Stimulated activated effector memory CD8-positive, alpha-beta T cell treated with anti-CD3 and anti-CD28 coated beads, Interleukin-12 subunit alpha, Interleukin-12 subunit beta, amount 100 ng/mL, for 72 hours (primary cell): ENCODE measurements at regions not wholly inside any gene's neighbourhood (a gene's known extent, or its start where the extent isn't known, plus 50 kb on each side); places are given as distances from the start of the nearest gene placed in this dataset.

ENCODE experiments used
- ATAC-seq: fragments of 150-1000 bp; cut with Tn5 transposase; 2 replicates; pipeline ENCODE4 v1.10.0; 2021
- DNase-seq, 2 donors: peaks; one replicate each; pipeline ENCODE4 v3.0.0; 2021 to 2022; ENCODE audit warnings: low spot score in 2 of 2
- H3K27ac Mint-ChIP-seq: one replicate; pipeline ENCODE4 v1.8.0; 2022; ENCODE audit warnings: mild to moderate bottlenecking, mixed read lengths
- H3K36me3 Mint-ChIP-seq: one replicate; pipeline ENCODE4 v1.8.0; 2022; ENCODE audit warnings: mild to moderate bottlenecking, mixed read lengths
- H3K4me1 Mint-ChIP-seq: one replicate; pipeline ENCODE4 v1.8.0; 2022; ENCODE audit warnings: mixed read lengths
- H3K4me3 Mint-ChIP-seq: one replicate; pipeline ENCODE4 v1.8.0; 2022; ENCODE audit warnings: mild to moderate bottlenecking, mixed read lengths
- H3K9me3 Mint-ChIP-seq: one replicate; pipeline ENCODE4 v1.8.0; 2022; ENCODE audit warnings: mixed read lengths

DNA sequence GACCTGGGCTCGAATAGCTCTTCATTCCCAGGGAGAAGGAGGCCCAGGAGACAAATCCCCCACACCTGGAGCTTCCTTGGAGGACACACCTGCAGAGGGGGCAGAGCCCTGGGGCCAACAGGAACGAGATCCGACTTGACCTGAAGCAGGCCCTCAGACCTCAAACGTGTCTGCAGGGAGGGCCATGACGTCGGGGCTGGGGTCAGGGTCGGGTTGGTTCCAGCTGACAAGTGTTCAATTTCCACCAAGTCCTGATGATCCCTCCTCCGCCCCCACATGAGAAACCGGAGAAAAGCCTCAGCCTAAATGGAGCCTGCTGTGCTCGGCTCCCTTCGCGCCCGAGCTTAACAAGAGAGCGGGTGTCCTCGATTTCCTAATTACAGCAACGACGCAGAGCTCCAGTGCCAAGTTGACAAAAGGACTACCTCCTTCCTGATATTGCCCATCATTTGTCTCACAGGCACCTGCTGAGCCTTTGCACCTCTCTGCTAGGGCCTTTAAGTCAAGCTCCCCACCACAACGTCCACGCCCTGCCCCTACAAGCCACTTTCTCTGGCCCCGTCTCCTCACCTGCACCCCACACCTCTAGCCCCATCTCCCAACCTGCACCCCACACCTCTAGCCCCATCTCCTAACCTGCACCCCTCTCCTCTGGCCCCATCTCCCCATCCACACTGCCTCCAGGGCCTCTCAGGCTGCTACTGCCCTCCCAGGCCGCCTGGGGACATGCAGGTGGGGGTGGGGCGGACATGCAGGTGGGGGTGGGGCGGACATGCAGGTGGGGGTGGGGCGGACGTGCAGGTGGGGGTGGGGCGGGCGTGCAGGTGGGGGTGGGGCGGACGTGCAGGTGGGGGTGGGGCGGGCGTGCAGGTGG lies 519.4 kb downstream of the GLRX3 start:
- H3K4me1 Mint-ChIP-seq, result no peaks in the 10 kb centered on the region
- H3K36me3 Mint-ChIP-seq, result no peaks in the 10 kb centered on the region
- H3K27ac Mint-ChIP-seq, result no peak overlapping the region
- H3K9me3 Mint-ChIP-seq, result peaks cover 6% of the 10 kb centered on the region
- DNase-seq, result no peak
- no peak for ATAC-seq
- no peak overlapping the region for H3K4me3 Mint-ChIP-seq

- Mint-ChIP-seq H3K36me3 (no peaks in the 10 kb centered on the region), H3K4me1 (no peaks in the 10 kb centered on the region), H3K9me3 (peaks cover 6% of the 10 kb centered on the region), H3K4me3 (no peak overlapping the region), H3K27ac (no peak overlapping the region)
- ATAC-seq, result no peak
- no peak for DNase-seq
These were observed 520.0 kb downstream of the GLRX3 start for GRCh38 chr10:130656187-130656575.

- DNase-seq (no peak), ATAC-seq (no peak)
- no peak overlapping the region for H3K27ac Mint-ChIP-seq
- H3K9me3 Mint-ChIP-seq, result peaks cover 6% of the 10 kb centered on the region
- H3K36me3 Mint-ChIP-seq, result no peaks in the 10 kb centered on the region
- H3K4me3 Mint-ChIP-seq, result no peak overlapping the region
- no peaks in the 10 kb centered on the region for H3K4me1 Mint-ChIP-seq
These were observed 520.5 kb downstream of the GLRX3 start for GRCh38 chr10:130656582-130657133.

DNA sequence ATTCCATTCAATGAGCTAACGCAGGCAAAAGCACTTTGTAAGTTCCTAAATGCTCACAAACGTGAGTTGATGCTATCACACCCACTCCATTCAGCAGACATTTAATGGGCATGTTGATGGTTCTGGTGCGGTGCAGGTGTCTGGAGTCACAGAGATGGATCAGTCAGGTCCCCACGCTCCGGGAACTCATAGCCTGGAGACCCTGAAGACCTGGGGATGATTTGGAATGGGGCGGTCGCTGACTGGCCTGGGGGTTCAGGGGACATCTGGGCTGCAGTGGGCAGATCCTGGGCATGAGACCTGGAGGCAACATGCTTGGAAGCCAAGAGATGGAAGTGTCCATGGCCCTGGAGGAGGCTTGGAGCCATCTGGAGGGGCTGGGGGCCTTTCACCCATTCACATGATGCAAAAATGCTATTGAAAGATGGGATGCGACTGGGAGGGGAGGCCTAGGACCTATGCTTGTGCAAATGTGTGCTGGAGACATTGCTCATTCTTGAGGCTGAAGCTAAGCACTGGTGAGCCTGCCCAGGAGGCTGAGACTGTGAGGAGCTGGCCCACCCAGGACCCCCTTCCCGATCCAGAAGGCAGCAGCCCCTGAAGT lies 522.6 kb downstream of the GLRX3 start:
- DNase-seq, result no peak
- no peak overlapping the region for H3K4me3 Mint-ChIP-seq

DNA sequence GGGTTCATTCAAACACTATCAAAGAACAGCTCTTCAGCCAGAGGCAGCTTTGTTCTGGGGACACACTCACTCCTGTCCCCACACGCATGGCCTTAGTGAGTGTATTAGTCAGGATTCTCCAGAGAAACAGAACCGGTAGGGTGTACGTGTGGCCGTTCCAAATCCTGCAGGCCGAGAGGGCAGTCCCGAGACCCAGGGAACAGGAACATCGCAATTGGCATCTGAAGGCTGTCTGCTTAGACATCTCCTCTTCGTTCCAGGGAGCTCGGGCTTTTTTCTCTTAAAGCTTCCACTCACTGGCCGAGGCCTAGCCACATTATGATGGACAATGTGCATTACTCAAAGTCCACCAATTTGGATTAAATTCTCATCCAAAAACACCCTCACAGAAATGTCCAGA lies 523.3 kb downstream of the GLRX3 start:
- Mint-ChIP-seq H3K36me3 (no peaks in the 10 kb centered on the region), H3K4me3 (no peak overlapping the region), H3K4me1 (no peaks in the 10 kb centered on the region), H3K9me3 (peaks cover 2% of the 10 kb centered on the region), H3K27ac (no peak overlapping the region)
- no peak for DNase-seq
- no peak for ATAC-seq

More for the DNA sequence above, 522.6 kb downstream of the GLRX3 start:
- Mint-ChIP-seq H3K4me1 (no peaks in the 10 kb centered on the region), H3K36me3 (no peaks in the 10 kb centered on the region), H3K27ac (no peak overlapping the region), H3K9me3 (peaks cover 2% of the 10 kb centered on the region)
- no peak for ATAC-seq

DNA sequence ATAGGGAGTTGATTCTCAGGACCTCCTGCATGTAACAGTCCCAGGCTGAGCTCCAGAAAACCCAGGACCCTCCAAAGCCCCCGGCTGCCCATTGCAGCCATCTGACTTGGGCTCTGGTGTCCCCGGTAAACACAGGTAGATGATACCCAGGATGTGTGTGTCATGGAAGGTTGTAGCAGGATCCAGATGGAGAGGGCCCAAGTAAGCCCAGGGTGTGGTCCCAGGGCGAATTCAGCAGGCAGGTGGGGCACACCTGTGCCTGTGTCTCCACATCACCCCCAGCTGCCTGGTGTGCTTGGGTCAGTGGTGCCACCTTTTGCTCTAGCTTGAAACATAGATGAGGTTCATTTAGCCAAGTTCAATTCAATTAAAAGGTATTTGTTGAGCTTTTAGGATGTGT lies 524.1 kb downstream of the GLRX3 start:
- Mint-ChIP-seq H3K4me3 (no peak overlapping the region), H3K9me3 (peaks cover 2% of the 10 kb centered on the region), H3K36me3 (no peaks in the 10 kb centered on the region), H3K27ac (no peak overlapping the region), H3K4me1 (no peaks in the 10 kb centered on the region)
- DNase-seq (no peak), ATAC-seq (no peak)

GRCh38 chr10:130661419-130661818 lies 525.2 kb downstream of the GLRX3 start:
- Mint-ChIP-seq H3K27ac (no peak overlapping the region), H3K9me3 (peaks cover 9% of the 10 kb centered on the region), H3K36me3 (no peaks in the 10 kb centered on the region)

DNA sequence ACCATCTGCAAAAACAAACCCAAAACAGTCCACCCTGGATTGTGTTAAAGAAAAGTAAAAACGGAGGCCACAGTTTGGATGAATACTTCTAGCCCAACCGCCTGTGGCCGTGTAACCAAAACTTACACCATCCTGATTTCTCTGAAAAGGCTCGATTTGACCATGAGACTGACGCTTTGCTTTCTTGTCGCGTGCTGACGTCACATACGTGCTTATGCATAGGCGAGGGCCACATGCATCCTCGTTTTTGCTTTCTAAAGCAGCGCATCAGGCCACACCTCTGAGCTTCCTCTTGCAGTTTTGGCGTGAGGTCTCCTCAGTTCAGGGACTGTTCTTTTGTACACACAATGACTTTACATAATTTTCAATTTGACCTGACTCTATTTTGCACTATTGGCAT lies 526.6 kb downstream of the GLRX3 start:
- no peak overlapping the region for H3K4me3 Mint-ChIP-seq
- H3K36me3 Mint-ChIP-seq, result no peaks in the 10 kb centered on the region
- H3K4me1 Mint-ChIP-seq, result no peaks in the 10 kb centered on the region
- ATAC-seq, result no peak
- no peak overlapping the region for H3K27ac Mint-ChIP-seq
- H3K9me3 Mint-ChIP-seq, result peaks cover 9% of the 10 kb centered on the region
- DNase-seq, result no peak

More at GRCh38 chr10:130661419-130661818, 525.2 kb downstream of the GLRX3 start:
- ATAC-seq, result no peak
- Mint-ChIP-seq H3K4me3 (no peak overlapping the region), H3K4me1 (no peaks in the 10 kb centered on the region)
- no peak for DNase-seq

DNA sequence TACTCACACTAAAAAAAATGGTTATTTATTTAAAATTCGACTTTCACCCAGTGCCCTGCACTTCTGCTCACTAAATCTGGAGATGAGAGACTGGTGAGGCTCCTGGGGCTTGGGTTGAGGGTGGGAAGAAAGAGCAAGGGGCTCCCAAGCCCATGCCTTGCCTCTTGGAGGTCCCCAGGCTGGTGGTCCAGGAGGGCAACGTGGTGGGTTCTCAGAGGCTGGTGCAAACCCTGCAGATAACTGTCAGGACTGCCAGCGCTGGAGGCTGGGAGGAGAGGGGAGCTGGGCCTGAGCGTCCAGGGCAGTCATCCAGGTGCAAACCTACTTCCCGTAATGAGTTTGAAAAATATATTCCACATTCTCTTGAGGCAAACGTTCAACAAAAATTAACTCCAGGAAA lies 528.3 kb downstream of the GLRX3 start:
- no peak for ATAC-seq
- Mint-ChIP-seq H3K4me1 (no peaks in the 10 kb centered on the region), H3K27ac (no peak overlapping the region)

DNA sequence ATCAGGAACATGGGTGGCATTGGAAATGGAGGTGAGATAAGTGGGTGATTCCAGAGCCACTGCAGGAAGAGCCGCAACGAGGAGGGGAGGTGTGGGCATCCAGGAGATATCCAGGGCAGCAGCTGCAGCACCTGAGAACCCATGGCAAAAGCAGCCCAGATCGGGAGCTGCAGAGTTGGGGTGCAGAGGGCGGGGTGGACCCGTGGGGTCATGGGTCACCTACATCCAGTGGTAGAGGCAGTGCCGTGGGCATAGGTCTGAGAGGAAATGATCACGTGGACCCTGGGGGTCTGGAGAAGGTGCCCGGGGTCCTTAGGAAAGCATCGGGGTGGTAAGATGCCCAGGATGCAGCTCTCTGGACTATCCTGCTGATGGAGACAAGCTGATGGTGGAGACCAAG lies 530.0 kb downstream of the GLRX3 start:
- Mint-ChIP-seq H3K4me3 (no peak overlapping the region), H3K9me3 (peaks cover 7% of the 10 kb centered on the region), H3K4me1 (no peaks in the 10 kb centered on the region), H3K27ac (no peak overlapping the region), H3K36me3 (no peaks in the 10 kb centered on the region)
- DNase-seq, result no peak
- no peak for ATAC-seq

More for the DNA sequence above, 528.3 kb downstream of the GLRX3 start:
- Mint-ChIP-seq H3K9me3 (peaks cover 7% of the 10 kb centered on the region), H3K36me3 (no peaks in the 10 kb centered on the region), H3K4me3 (no peak overlapping the region)
- DNase-seq, result no peak

DNA sequence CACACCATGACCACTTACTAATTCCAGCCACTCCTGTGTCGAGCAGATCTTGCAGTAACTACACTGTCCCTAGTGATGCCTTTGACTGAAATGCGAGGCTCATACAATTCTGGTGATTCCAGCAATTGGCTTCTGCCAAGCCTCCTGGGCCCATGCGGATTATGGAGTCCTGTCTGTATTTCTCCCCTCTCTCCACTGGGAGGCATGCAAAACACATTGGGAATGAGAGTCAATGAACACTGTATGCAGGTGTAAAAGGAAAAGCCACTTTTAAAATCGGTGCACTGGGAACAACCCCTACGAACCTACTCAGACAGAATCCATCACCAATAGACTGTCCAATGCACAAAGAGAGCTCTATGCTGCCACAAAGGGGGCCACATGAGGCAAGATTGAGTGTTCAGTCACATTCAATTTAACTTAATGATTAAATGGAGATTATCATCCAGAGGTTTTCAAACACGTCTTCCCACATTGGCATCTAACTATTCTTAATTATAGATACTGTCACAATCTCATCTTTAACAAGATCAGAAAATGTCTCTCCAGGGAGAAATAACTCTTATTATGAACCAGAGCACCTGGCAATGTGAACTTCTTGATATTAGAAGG lies 550.6 kb downstream of the GLRX3 start:
- ATAC-seq, result no peak
- no peaks in the 10 kb centered on the region for H3K36me3 Mint-ChIP-seq

DNA sequence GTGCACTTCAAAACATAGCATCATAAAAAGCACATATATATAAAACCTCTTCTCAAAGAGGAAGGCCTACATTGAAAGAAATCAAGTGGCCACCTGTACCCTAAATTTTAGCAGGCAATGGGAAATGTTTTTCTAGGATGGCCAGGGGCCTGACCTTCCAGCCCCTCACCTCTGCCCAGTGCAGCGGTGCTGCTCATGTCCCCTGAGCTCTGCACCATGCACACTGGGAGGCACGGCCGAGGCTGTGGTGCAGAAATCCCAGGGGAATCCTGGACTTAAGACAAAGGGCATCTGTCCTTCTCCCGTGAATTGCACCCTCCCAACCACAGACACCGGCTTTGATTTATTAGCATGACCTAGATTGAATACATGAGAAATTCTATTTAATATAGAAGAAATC lies 551.4 kb downstream of the GLRX3 start:
- no peak for ATAC-seq
- Mint-ChIP-seq H3K36me3 (no peaks in the 10 kb centered on the region), H3K27ac (no peak overlapping the region), H3K4me1 (no peaks in the 10 kb centered on the region), H3K9me3 (peaks cover 4% of the 10 kb centered on the region), H3K4me3 (no peak overlapping the region)
- no peak for DNase-seq

More for the DNA sequence above, 550.6 kb downstream of the GLRX3 start:
- DNase-seq, result no peak
- Mint-ChIP-seq H3K9me3 (peaks cover 4% of the 10 kb centered on the region), H3K27ac (no peak overlapping the region), H3K4me1 (no peaks in the 10 kb centered on the region), H3K4me3 (no peak overlapping the region)

DNA sequence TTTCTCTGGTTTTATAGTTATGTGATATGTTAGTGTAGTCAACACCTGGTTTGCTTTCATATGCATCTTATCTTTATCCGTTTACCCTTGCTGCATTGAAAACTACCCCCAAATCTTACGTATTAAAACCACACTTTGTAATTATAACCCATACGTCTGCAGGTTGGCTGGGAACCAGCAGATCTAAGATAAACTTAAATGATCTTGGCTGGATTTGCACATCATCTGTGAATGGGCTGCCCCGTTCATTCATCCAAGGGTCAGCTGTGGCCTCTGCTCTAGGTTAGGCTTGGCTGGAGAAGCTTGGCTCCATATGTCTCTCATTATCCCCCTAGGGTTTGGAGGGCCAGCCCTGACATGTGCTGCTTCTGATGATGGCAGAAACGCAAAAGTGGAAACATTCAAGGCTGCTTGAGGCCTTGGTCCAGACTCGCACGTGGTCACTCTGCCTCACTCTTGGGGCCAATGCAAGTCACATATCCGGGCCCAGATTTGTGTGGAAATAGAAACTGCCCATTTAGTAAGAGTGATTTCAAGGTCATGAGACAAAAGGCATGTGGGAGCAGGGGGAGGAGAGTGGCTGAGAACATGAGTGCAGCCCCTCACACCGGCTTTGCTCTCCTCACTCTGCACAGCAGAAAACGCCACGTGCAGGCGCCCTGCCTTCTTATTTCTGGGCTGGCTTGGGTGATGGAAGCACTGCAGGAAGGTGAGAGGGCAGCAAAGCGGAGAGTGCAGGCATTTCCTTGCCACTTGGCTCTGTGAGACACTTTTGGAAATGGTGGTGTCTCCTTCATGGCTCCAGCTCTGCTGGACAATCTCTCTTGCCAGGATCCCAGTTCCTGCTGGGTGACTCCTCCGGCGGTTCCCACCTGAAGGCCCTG lies 553.8 kb downstream of the GLRX3 start:
- ATAC-seq (no peak), DNase-seq (no peak)
- H3K4me3 Mint-ChIP-seq, result no peak overlapping the region
- H3K9me3 Mint-ChIP-seq, result no peaks in the 10 kb centered on the region
- H3K4me1 Mint-ChIP-seq, result no peaks in the 10 kb centered on the region
- H3K27ac Mint-ChIP-seq, result no peak overlapping the region
- no peaks in the 10 kb centered on the region for H3K36me3 Mint-ChIP-seq

DNA sequence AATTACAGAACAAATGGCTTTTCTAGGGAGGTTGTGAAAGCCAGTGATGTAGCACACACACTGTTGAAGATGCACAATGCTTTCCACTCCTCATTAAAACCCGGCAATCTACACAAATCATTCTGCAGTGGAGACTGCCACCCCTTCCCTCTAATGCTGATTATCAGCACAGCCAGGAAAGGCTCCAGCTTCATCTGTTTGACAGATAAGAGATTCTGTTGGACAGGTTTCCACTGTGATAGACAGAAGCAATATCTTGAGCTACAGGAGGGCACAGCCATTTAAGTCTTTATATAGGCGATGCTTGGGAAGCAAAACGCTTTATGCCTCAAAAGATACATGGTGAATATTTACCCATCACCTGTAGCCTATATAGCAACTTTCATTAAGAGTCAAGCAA lies 555.6 kb downstream of the GLRX3 start:
- no peak overlapping the region for H3K4me3 Mint-ChIP-seq
- no peaks in the 10 kb centered on the region for H3K4me1 Mint-ChIP-seq
- no peaks in the 10 kb centered on the region for H3K9me3 Mint-ChIP-seq
- H3K27ac Mint-ChIP-seq, result no peak overlapping the region
- H3K36me3 Mint-ChIP-seq, result no peaks in the 10 kb centered on the region
- no peak for DNase-seq
- no peak for ATAC-seq

DNA sequence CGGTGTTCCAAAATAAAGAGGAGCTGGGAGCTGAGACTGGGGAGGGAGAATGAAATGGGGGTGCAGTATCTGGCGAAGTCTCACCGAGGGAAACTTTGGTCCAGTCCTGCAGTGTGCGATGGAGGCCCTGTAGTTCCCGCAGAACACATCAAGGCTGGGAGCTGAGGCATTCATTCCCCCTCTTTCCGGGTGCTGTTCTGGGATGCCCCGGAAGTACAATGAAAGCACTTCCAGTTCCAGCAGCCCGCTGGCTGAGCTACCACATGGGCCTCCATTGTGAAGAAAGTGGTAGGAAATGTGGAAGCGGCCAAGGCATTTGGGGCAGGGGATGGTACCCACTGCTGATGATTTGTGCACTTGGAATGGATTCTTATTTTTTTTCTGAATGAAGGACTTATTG lies 560.7 kb downstream of the GLRX3 start:
- no peaks in the 10 kb centered on the region for H3K4me1 Mint-ChIP-seq
- no peak overlapping the region for H3K27ac Mint-ChIP-seq
- H3K9me3 Mint-ChIP-seq, result no peaks in the 10 kb centered on the region
- H3K36me3 Mint-ChIP-seq, result no peaks in the 10 kb centered on the region
- H3K4me3 Mint-ChIP-seq, result no peak overlapping the region
- DNase-seq (no peak), ATAC-seq (no peak)
